Sciatic nerve (tissue), 2 donors: ENCODE measurements at regions not wholly inside any gene's neighbourhood (a gene's known extent, or its start where the extent isn't known, plus 50 kb on each side); places are given as distances from the start of the nearest gene placed in this dataset.

Experiments used
- ATAC-seq: fragments of 200-7000 bp; cut with Tn5 transposase; one replicate; pipeline ENCODE4 v1.9.1; 2020; ENCODE audit warnings: mild to moderate bottlenecking, moderate library complexity
- DNase-seq: peaks from one replicate; pipeline ENCODE4 v3.0.0-alpha.2; 2020; ENCODE audit warnings: low spot score
- intact Hi-C: fragments of 100-400 bp; cut with DNase I; formaldehyde crosslinking; loops from one replicate; pipeline ENCODE4 v1.14.2; 2022
- donor health status: DM: no; HTN: no; CAD: no.
- donor health status: DM: no; HTN: no; CAD: no.

DNA sequence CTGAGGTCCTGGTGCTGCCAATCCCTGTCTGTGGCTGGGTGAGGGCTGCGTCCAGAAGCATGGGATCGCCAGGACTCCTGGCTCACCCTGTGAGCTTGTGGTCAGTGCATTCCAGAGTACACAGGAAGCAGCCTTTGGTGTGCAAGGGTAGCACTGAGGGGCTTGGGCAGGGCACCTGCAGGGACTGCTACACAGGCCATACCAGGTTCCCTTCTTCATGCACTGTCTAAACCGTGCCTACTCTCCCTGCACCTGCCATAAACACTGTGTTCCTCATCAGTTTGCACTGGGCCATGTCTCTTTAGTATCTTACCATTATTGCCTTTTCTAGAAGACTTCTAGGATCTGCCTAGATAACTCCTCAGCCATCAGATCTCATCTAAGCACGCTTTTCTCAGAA lies 72.8 kb upstream of the NKX2-2 start:
- no peak for ATAC-seq
- intact Hi-C loops: no loop called here
- no peak for DNase-seq

- intact Hi-C loops: no loop called here
- ATAC-seq: no peak
- DNase-seq: no peak
Measured at GRCh38 chr20:21583486-21584168, 69.8 kb upstream of the NKX2-2 start.

- intact Hi-C loops: no loop called here
- ATAC-seq (no peak), DNase-seq (no peak)
Measured at GRCh38 chr20:21577551-21577950, 63.7 kb upstream of the NKX2-2 start.

DNA sequence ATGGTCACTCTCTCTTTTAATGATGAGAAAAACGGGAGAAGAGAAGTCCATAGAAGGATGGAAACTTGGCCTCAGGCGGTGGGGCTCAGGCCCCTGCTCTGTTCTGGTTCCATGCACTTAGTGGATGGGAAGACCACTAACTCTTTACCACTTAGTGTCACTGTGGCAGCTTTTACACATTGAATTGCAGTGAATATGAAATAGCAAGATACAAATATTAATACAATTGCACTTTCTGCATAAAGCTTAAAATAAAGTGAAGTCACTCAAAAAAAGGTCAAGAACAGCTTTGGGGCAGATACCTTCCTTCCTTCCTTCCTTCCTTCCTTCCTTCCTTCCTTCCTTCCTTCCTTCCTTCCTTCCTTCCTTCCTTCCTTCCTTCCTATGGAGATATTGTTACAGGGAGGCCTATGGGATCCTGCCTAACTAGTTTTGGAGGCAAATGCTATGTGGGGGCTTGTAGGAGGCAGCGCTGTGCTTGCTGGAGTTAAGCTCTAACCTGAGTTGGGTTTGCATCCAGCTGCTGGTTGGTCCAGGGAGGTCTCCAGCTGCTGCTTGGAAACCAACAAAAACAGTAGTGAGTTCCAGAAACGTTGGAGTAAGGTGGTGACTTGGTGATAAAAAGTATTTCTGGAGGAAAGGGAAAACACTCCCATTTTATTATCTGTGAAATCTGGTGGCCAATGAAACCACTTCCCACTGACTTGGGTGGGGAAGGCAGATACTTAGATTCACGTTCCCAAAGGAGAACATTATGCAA lies 62.3 kb upstream of the NKX2-2 start:
- intact Hi-C loops: no loop called here
- ATAC-seq (no peak), DNase-seq (no peak)

DNA sequence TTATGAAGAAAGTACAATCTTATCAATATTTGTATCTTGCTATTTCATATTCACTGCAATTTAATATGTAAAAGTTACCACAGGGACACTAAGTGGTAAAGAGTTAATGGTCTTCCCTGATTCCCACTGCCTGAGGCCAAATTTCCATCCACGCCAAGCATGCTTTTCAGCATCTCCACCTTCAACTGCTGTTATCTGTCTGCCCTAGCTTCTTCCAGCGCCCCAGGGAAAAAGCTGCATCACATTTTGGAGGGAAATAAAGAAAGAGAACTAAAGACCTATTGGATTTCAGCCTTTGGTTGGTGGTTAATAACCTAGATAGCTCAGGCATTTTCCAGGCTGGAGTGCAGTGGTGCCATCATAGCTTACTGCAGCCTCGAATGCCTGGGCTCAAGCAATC lies 61.3 kb upstream of the NKX2-2 start:
- ATAC-seq: no peak
- intact Hi-C loops: no loop called here

DNA sequence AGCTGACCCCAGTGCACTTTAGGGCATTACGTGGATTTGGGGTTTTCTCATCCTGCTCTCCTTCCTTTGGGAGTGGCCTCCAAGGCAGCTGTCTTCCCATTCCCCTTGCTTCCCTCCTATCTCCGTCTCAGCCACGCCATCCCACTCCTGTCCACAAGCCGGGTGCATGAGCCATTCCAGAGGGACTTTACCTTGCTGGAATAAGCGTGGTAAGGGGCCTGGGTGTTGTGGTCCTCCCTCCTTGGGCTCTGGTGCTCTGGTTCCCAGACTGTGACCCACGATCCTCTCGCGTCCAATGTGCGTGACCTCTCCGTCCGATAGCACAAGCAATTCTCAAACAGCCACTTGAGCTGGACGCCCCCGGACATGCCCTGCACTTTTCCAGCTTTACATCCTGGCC lies 60.6 kb upstream of the NKX2-2 start:
- ATAC-seq: no peak
- no peak for DNase-seq
- intact Hi-C loops: no loop called here

More for the DNA sequence above, 61.3 kb upstream of the NKX2-2 start:
- no peak for DNase-seq

- no peak for DNase-seq
- ATAC-seq: no peak
- intact Hi-C loops: no loop called here
Measured at GRCh38 chr20:21573259-21573658, 59.4 kb upstream of the NKX2-2 start.

DNA sequence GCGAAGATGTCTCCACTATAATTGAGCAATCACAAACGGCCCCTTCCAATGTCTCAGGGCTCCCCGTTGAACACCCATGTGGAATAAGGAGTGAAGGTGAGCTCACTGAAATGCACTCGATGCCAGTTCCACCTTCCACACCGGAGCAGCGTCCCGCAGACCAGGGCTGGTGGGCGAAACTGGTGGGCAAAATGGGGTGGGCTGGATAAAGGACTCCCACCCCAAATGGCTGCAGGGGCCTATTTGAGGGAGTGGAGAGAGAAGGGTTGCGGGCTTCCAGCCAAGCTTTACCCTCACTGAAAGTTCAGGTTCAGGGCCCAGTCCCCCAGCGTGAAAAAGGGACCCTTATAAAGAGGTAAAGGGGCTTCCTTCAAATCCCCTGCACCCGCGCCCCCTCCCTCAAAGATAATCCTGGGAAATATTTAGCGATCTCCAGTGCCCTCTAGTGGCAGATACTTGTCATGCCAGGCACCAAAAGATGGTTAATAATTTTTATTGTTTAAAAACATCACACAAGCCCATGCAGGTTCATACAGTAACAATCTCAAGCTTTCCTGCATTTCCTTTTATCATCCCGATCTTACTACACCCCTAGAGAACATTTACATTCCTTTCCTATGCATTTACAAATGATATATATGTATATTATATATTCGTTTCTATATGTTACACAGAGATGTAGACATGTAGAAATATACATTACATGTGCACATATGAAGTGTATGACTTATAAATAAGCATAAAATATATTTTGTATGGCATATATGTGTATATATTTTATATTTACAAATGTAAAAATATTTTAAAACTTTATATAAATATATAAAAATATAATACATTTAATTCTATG lies 58.2 kb upstream of the NKX2-2 start:
- ATAC-seq (no peak), DNase-seq (no peak)
- intact Hi-C loops: no loop called here

DNA sequence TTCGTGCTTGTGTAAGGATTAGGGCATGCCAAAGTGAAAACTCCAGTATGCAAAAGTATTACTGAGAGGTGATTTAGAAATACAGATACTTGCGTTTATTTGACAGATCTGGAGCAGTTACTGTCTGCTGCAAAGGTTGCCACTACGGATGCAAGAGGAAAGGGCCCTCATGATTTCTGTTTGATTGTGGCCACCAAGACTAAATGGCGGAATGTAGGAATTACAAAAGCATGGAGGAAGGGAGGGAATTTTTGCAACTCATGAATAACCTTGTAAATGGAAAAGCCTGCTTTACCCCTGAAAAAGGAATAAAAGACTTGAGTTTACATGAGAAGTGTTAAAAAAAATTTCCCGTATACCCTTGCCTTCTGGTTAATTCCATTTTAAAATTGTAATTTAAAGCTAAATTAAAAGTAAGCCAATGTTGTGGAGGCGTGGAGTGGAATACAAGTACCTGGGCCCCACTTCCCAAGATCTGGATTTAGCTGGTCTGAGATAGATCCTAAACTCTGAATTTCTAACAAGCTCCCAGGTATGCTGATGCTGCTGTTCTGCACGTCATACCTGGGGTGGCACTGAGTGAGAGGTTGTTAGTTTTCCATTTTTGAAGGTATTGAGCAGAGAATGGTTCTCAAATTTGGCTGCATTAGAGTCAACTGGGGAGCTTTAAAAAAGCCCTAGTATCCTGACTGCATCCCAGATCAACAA lies 56.6 kb upstream of the NKX2-2 start:
- DNase-seq (no peak), ATAC-seq (no peak)
- intact Hi-C loops: no loop called here

GRCh38 chr20:21569586-21569985 lies 55.7 kb upstream of the NKX2-2 start:
- intact Hi-C loops: loop anchor here (5.0 kb wide), 1 partner anchor 1077 kb away; no protein-coding TSS in a partner anchor
- no peak for DNase-seq
- ATAC-seq: no peak

DNA sequence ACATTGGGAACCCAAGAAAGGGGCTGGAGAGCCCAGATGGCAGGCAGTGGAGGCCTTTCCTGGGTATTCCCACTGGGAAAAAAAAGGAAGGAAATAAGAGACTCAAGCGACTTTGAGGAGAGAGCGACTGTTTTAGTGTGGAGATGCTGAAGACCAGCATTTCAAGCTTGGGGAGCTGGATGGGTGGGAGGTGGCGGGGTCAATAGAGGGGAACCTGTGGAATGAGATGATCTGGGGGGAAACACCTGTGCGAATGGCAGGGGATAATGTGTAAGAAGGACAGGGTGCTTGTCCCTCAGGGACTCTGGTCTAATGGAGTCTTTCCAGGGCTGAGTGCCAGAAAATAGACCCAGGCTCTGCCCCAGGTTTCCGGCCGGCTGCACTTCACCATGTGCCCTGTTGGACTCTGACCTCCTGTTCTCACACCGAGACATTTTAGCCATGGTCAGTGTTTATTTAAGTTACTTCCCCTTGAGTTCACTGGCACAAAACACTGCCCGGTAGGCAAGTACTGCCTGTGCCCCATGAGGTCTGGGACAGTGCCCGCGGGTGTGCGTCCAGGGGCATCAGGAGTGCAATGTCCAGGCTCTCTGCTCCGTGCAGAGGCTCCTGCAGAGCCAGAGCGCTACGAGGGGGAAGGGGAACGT lies 50.4 kb upstream of the NKX2-2 start:
- ATAC-seq (no peak), DNase-seq (no peak)
- intact Hi-C loops: no loop called here
